GM18909 (cell line): ENCODE measurements at regions not wholly inside any gene's neighbourhood (a gene's known extent, or its start where the extent isn't known, plus 50 kb on each side); places are given as distances from the start of the nearest gene placed in this dataset.
"Not testable (repeated sequence)": the region's sequence is repeated elsewhere in the genome, so short reads cannot be mapped to it uniquely, and the experiment has no call there.

ENCODE experiments used
- ATAC-seq: cut with Tn5 transposase; IDR thresholded peaks from one replicate; pipeline ENCODE4 v1.9.1; 2021; ENCODE audit warnings: mild to moderate bottlenecking; ENCODE audit not compliant: unreplicated experiment, poor library complexity

DNA sequence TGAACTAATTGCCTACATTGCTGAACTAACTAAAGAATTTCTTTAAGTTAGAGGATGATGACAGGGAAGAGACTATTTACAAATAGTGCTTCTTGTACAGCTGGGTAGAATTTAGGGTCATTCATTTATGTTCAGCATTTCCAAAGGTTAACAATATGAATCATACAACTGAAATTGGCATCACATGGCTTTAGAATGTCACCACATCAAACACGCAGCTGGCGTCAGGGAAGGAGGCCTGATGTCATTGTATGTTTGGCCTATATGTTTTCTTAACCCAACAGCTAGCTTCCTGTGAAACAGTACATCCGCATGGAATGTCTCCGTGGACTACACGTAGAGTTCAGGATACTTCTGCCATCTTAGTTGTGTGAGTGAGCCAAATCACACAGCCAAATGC lies 99.0 kb upstream of the TNFSF11 start:
- ATAC-seq: no peak

DNA sequence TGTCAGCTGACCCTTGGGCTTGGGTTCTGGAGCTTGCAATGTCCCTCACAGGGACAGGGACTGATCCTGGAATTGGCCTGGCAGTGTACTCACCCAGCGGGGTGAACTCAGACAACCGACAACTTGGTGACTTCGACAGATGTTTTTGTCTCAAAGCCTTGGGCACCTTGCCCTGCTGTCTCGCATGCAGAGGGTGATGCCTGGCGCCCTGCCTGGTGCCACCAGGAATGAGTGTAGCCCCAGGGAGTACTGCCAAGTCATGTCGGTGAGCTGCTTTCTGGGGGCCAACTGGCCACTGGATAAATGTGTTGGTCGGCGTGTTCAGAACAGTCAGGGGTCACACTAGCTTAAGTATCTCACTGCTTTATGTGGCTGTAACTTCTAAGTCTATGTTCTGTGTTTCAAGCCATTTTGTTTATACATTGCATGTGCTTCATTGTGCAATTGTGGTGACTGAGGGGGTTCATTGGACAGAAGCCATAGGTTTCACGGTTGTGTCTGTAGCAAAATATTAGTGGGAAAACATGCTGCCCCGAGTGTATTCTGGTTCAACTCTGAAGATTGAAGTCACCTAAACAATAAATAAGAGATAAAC lies 96.3 kb upstream of the TNFSF11 start:
- ATAC-seq: no peak

GRCh38 chr13:42478531-42479156 lies 95.3 kb upstream of the TNFSF11 start:
- no peak for ATAC-seq

DNA sequence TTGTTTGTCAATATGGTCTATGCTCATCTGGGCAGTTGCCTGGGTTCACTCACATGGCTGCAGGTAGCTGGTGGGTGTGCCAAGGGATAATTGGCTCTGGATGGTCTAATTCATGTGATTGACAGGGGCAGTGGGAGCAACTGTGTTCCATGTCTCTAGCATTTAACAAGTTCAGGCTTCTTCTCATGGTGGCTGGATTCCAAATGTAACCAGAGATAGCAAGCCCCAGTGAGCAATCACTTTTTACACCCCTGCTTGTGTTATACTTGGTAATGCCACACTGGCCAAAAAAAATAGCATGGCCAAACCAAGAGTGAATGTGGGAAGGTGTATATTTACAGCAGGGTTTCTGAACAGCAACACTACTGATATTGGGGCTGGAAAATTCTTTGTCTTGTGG lies 89.6 kb upstream of the TNFSF11 start:
- no peak for ATAC-seq

GRCh38 chr13:42485272-42485671 lies 88.7 kb upstream of the TNFSF11 start:
- ATAC-seq: no peak

DNA sequence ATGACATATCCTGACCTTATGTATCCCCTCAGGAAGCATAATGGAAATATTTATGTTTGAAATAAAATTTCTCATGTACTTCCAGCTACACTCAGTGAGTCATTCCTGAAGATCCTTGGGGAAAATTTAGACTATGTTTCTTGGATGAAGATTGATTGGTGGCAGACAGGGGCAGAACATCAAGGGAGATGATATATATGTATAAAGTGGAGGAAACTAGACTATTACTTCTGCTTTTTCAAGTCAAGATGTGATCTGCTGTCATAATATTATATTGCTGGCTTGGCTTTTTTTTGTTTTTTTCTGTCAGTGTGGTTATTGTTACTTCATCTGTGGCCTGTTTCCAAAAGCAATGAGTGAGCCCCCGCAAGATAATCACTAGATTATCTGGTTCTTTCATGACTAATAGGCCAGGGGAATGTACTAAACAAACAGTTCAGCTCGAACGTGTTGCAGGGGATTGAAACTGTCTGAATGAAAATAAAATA lies 87.2 kb upstream of the TNFSF11 start:
- no peak for ATAC-seq

DNA sequence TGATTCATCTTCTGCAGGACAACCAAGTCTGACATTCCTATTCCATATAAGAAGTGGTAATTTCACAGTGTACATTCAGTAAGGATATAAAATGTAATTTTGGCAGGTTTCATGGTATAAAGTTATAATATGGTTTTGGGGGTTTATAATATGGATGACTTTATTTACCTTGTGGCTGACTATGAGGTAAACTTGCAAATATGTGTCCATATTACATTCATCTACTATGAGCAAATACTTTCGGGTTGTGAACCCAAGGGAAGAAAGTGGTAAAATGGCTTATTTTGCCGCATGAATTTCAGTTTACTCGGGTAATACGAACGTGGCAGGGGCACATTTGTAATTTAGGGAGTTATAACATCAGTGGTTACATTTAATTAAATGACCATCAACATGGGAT lies 86.7 kb upstream of the TNFSF11 start:
- ATAC-seq: no peak

GRCh38 chr13:42490676-42491075 lies 83.3 kb upstream of the TNFSF11 start:
- ATAC-seq: no peak

DNA sequence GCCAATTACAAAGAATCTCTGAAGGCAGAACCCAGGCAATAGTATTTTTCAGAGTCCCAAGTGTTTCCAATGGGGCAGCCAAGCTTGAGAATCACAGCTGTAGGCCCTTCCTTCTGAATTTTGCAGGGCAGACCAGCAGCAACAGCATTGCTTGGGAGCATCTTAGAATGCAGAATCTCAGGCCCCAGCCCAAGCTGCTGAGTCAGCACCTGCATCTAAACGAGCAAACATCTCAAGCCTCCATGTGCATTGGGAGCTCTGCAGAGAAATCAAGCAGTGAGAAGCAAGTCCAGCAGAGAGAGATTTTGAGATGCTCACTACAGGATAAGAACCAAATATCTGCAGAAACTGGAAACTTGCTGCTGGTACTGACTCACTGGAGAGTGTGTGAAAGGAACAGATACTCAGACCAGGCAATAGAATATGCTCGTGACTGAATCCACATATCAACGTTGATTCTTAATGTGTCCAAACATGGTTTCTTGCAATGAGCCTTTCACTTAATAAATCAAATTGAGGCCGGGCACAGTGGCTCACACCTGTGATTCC lies 81.5 kb upstream of the TNFSF11 start:
- no peak for ATAC-seq

GRCh38 chr13:42494157-42494556 lies 79.8 kb upstream of the TNFSF11 start:
- no peak for ATAC-seq

DNA sequence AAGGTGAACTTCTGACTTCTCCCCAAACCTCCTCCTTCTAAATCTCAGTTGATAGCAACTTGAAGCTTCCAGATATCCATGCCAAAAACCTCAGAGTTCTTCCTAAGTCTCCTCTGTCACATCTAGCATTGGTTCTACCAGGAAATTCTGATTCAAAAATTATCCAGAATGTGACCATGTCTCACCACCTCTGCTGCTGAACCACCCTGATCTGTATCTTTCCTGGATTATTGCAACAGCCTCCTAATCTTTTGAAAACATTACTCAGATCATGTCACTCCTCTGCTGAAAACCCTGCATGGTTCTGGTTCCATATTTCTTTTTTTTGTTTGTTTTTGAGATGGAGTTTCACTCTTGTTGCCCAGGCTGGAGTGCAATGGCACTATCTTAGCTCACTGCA lies 78.7 kb upstream of the TNFSF11 start:
- ATAC-seq: no peak

- ATAC-seq: no peak
Measured at GRCh38 chr13:42495751-42496150, 78.2 kb upstream of the TNFSF11 start.

DNA sequence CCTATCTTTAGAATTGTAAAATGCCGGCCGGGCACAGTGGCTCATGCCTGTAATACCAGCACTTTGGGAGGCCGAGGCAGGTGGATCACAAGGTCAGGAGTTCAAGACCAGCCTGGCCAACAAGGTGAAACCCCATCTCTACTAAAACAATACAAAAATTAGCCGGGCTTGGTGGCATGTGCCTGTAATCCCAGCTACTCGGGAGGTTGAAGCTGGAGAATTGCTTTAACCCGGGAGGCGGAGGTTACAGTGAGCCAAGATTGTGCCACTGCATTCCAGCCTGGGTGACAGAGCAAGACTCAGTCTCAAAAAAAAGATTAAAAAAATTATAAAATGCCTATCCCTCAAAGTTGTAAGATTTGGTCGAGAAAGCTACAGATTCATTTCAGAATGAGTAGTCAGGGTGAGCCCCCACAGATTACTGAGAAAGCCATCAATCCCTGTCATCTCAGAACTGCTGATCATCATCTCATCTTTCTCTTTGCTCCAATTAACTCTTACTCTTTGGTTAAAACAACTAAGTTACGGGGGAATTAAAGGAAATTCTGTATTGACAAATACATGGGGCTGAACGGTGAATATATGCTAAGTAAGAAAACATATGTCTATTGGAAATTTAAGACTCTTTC lies 76.9 kb upstream of the TNFSF11 start:
- ATAC-seq: not testable (repeated sequence)

DNA sequence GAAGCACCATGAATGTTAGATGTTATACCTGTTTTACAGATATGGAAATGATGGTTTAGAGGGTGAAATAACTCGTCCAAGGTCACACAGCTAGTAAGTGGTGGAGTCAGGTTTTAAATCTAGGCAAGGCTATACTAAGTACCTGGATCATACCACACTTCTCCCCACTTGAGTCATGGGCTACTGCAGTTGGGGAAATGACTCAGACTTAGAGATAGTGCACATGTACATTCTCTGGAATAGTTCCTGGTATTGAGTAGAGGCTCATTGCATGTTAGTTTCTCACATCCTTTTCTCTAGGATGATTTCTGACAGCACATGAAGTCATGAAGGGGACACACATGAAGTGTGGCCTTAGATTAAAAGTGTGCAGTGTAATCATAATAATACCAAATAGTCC lies 76.2 kb upstream of the TNFSF11 start:
- peak; percentile 91 for ATAC-seq

DNA sequence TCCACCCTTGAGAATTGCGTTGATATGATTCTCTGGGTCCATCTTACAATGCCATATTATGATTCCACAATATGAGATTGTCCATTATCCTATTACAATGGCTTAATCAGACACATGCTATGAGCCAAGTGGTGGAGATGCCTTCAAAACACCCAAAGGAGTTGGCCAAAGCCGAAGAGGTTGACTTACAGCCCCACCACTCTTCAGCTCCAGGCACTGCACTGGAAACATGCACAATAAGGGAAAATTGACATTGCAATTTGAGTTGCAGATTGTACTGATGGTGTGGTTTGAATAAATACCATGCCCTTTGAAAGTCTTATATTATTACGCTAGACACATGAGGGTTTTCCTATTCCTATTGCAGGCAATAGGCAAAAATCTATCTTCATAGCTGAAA lies 75.4 kb upstream of the TNFSF11 start:
- no peak for ATAC-seq
